ENCODE measurements at regions not wholly inside any gene's neighbourhood (a gene's known extent, or its start where the extent isn't known, plus 50 kb on each side); places are given as distances from the start of the nearest gene placed in this dataset.
A peak's percentile ranks its signal among the peaks of the same experiment; 100 is the strongest.

DNA sequence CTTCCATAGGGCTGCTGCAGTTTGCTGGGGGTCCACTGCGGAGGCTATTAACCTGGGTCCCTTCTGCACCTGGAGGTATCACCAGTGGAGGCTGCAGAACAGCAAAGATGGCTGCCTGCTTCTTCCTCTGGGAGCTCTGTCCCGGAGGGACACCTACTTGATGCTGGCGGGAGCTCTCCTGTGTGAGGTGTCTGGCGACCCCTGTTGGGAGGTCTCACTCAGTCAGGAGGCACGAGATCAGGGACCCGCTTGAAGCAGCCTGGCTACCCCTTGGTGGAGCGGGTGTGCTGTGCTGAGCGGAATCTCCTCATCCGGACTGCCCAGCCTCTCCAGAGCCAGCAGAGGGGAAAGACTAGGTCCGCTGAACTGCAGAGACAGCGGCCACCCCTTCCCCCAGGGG, 56.0 kb upstream of the CTXND1 start:
- no peak for DNase-seq

DNA sequence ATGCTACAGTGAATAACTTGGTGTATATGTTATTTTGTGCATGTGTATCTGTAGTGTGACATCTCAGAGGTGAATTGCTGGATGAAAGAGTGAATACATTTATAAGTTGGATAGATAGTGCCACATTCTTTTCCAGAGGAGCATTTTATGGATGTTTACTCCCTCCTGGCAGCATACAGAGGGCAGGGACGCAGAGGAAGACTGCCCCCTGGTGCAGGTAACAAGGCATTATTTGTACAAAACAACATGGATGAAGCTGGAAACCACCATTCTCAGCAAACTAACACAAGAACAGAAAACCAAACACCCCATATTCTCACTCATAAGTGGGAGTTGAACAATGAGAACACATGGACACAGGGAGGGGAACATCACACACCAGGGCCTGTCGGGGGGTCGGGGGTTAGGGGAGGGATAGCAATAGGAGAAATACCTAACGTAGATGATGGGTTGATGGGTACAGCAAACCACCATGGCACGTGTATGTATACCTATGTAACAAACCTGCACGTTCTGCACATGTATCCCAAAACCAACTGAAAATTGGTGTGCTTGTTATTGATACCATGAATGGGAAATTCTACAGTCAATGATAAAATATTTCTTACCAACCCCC, 57.9 kb upstream of the CTXND1 start:
- peak; percentile 35 for DNase-seq

DNA sequence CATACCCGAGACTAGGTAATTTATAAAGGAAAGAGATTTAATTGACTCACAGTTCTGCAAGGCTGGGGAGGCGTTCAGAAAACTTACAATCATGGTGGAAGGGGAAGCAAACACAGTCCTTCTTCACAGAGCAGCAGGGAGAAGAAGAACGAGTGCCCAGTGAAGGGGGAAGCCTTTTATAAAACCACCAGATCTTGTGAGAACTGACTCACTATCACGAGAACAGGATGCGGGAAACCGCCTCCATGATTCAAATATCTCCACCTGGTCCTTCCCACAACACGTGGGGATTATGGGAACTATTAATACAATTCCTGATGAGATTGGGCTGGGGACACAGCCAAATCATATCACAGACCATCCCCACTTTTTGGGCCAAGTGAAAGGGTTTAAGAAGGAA, 58.8 kb upstream of the CTXND1 start:
- no peak for DNase-seq

DNA sequence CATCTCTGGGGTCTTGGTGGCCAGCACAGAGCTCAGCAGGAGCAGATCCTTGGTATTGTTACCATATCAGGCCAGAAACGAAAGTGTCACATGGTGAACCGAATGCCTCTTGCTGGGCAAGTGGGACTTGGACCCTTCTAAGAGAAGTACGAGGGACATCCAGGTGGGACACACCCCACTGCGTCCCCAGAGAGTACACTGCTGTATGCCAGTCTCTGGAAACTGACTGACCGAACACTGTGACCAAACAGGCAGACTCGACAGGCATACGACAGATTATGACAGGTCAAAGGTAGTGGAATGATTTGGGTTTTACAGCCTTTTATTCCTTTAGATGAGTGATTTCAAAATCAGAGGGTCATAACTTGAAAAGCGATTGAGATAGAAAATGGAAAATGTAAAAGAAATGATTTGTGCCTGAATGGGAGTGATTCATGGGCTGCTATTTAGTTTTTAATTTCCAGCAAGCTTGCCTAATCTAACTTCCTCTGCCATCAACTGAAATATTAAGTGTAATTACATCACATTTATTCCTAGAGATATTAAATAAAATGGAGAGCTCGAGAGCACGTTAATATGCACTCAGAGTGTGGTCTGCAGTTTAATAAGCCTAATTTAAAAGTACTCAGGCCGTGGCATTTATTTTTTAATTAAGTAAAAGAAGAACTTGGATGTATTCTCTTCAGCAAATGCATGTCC, 63.4 kb upstream of the CTXND1 start:
- DNase-seq: no peak

DNA sequence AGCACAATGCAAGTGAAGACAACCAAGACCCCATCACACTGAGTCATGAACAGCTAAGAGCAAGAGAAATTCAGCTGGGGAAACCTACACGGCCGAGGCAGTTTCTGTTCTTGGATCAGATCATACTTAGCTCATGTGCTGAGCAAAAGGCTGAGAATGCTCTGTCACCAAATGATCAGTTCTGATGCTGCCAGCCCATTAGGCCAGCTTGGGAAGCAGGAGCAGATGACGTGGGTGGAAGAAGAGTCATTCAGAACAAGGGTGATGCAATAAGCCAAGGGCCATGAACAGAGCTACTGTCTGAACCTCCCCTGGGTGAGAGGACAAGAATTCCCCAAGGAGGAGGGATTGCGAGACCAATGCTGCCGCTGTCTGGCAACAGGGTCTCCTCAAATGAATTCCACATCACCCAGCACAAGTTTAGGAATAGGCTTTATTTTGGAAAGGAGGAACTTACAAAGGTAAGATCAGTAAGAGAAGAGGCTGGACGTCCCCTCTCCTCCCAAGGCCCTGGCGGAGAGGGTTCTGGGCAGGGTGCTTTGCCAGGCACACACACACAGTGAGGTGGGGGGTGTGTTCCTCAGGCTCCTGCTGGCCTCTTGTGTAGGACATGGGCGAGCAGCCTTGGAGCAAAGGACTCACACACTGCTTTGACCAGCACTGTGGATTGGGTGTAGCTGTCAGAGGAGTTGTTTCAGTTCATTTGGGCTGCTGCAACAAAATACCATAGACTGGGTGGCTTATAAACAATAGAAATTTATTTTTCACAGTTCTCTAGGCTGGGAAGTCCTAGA, 65.6 kb upstream of the CTXND1 start:
- no peak for DNase-seq

DNA sequence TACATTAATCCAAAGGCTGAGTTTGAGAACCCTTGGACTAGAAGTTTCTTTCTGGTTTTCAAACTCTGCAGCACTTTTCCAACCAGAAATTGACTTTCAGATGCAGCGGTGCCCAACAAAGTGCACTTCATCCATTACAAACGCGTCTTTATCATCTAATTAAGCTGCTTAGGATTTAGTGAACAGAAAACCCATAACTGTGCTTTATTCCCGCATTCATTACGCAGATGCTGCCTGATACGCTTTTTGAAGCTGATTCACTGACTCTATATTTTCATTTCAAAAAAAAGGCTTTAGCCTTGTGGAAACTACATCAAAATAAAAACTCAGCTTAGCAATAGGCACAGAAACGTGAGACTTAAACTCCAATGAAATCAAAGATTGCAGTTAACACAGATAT, 69.8 kb upstream of the CTXND1 start:
- no peak for DNase-seq

DNA sequence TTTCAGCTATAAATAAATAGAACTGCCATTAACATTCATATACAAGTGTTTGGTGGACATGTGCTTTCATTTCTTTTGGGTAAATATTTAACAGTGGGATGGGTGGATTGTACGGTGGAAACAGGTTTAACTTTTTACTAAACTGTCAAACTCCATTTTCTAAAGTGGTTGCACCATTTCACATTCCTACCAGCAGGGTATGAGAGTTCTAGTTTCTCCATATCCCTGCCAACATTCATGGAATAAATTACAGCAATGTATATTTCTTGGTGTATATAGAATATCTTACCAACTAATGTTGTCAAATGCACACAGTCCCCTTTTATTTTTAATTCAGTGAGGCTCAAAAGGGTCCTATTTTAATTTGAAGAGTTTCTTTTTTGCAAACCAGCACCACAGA, 71.3 kb upstream of the CTXND1 start:
- no peak for DNase-seq

DNA sequence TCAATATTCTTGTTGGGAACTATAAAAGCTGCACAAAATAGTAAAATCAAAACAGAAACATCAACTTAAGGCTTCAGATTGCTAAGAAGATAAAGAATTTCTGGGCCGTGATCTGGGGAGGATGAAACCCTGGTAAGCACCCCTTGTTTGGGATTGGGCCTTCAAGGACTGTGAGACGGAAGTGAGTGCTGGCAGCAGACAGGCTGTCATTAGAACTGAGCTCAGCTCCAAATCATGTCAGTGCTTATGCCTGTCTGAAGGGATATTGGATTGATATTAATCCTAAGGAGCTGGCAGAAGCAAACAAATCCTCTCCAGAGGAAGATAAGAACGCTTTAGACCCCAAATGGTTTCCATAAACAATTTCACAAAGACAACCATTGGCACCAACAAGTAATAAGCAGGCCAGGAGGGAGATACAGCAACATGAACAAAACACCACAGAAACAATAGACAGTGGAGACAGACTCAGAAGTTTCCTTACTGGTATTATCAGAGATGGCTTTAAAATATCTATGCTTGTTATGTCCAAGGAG, 72.6 kb upstream of the CTXND1 start:
- no peak for DNase-seq

DNA sequence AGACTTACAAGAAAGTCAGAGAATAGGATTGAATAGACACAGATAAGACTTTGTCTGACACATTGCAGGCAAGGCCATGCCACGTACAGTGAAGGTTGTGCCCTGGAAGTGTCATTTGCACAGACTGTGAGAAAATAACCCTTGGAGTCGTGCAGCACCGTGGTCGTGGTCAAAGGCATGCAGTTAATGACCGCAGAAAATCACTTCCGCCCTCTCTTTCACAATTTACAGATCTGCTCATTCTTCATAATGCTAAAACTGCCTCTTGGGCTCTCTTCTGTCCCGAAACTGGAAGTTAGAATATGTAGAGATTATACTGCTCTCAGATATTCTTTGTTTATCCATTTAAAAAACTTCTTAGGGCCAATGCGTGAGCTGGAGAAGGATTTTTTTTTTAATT, 73.2 kb upstream of the CTXND1 start:
- no peak for DNase-seq

DNA sequence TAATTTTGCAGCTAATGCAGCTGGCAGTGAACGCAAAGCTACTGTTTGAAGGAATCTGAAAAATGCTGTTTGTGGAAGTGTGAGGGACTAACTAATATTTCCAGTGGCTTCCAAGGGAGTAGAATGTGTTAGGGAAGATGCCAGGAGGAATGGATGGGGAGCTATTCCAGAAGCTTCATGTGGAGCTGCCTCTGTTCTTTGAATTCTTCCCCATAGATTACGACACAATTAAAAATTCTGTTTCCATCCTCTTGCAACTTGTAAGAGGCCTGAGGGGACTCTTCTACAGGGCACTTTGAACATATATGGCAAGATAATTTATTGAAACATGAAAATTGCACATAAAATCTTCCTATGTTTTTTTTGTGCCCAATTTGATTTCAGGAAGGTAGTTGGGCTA, 74.3 kb upstream of the CTXND1 start:
- DNase-seq: no peak

DNA sequence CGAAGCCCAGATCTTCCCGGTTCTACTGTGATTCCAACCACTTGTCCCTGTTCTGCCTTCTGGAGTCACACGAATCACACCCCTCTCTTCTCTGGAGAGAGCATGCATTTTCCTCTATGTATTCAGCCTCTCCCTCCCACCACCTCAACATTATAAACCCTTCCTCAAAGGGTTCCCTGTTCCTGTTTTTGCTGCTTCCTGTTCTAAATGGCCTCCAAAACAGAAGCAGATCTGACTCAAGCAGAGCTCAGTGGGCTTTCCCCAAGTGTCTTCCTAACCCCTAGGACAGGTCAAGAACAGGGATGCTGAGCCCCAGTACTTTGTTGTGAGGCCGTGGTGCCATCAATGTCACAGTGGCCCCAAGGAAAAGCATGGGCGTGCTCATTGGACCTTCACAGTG, 75.7 kb upstream of the ARNT2 start:
- DNase-seq: no peak

DNA sequence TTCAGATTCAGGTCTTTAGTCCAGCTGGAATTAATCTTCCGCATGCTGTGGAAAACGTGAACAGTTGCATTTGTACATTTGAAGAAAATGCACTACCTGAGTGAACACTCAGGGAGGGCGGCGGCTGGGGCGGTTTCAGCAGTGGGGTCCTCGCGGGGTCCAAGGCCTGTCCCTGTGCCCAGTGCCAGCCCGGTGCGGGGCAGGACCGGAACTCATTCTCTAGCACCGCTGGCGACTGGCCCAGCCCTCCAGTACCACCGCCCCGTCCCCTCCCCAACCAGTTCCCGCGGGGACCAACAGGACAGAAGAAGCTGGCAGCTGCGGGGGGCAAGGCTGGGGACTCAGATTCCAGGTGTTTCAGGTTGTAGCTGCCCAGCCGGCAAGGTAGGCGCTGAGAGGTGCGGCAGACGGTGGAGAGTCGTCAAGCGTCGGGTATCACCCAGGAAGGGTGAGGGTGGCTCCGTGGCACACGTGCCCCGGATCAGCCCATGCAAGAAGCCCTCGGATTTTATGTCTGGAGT, 72.2 kb upstream of the ARNT2 start:
- DNase-seq: no peak

DNA sequence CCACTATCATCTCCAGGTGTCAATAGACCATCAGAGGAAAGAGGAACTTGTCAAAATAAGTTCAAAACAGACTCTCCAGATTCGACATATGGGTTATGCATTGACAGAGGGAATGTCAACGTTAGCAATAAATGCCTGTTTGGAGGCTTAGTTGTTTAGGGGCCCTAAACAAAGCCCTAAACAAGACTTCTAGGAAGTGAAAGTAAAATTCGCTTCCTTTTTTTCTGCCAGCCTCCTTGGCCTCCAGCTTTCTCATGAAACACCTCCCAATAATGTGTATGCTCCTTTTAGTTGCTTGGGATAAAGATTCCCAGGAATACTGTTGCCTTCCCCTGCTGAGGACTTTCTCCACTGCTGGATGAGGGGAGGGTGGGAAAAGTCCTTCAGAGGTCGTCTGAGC, 70.9 kb upstream of the ARNT2 start:
- no peak for DNase-seq

DNA sequence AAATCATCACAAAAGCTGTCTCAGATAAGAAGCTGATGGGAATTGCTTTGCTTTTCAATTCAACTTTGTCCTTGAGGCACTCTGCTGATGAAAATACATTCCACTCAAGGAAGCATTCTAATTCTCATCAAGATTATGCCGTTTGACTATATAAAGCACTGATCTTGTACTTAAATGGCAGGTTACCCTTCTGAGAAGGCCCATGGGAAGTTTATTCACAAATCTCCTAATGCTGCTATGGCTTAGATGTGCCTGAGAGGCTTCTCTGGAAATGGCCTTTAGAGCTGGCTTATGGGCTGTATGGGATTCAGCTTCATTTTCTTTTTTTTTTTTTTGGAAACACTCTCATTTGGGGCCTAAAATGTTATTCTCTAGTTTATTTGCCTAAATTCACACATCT, 69.7 kb upstream of the ARNT2 start:
- DNase-seq: no peak

DNA sequence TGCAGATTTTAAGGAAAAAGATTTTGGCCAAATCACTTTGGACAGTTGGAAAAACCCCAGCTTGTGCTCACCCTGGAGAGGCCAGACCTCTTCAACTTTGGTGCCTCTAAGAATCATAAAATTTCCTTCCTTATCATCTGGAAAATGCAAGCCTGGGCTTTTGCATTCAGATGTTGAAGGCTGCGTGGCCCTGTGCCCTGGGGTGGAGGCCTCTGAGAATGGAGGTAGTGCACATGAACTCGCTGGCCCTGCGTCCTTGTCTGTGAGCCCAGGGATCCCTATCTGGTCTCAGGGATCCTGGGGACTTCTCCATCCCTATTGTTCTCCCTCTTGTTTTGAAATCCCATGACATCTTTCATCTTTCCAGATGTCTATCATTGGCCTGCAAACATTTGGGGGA, 64.6 kb upstream of the ARNT2 start:
- DNase-seq: no peak

DNA sequence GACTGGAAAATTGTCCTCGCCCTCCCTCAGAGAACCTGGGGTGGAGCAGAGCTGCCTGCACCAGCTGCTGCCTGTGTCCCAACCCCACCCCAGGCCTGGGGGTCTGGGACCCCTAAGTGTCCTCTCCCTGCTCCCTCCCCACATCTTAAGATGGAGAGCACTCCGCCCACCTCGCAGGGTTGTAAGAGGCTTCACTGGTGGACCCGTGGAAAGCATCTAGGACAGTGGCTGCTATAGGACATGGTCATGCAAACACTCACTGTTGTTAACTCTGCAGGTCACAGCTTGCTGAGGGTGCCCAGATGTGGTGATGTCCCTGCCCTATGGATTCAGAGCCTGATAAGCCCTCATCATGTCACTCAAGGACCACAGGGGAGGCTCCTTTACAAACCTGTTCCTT, 62.0 kb upstream of the ARNT2 start:
- no peak for DNase-seq

DNA sequence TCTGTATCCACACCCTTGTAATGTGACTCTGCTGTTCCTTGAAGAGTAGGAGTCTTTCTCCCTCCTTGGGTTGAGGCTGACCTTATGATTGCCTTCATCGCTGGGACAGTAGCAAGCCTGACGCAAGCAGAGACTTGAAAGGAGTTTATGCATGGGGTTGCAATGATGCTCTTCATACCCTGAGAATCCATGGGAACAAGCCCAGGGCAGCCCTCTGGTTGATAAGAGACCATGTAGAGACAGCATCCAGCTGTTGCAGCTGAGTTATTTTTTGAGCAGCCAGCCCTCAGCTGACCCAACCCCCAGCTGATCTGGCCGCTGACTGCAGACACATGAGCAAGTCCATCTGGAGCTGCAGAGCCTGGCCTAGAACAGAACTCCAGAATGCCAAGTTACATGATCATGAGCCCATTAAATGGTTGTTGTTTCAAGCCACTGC, 60.6 kb upstream of the ARNT2 start:
- no peak for DNase-seq

DNA sequence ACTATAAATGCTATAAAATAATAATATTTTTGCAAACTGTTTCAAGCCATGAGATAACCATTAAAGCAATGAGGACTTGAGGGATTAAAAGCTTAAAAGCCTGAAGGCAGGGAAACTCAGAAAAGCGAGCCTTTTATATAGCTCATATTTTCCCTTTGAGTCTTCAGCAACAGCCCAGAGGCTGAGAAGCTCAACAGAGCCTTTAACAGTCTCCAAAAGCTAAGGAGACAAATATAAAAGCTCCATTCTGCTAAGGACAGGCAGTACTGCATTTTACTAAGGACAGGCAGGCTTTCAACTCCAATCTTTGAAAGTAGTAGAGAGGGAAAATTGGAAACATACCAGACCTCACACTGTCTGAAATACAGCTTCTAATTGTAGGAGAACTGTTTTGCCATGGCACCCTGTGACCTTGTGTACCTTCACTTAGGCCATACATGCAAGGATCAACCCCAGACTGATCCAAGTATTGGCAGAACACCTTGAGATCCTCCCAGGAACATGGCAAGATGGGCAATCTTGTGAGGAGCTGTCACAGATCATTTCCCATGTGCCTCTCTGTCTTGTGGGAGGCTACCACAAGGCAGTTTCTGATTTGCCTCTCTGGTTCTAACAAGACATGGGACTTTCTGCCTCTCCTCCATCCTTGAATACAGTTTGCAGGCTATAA, 53.1 kb upstream of the ARNT2 start:
- no peak for DNase-seq

Measured in NCI-H1694 (cell line).